Activated B cell treated with CpG ODN at 0.5 μM for 24 hours (primary cell): ENCODE measurements at regions not wholly inside any gene's neighbourhood (a gene's known extent, or its start where the extent isn't known, plus 50 kb on each side); places are given as distances from the start of the nearest gene placed in this dataset.

ENCODE experiments used
- ATAC-seq: fragments of 200-7000 bp; cut with Tn5 transposase; one replicate; pipeline ENCODE4 v1.10.0; 2021; ENCODE audit warnings: low read depth, mild to moderate bottlenecking, moderate library complexity
- CTCF ChIA-PET: fragments of 350-600 bp; sonication (Branson Sonifier 250); formaldehyde crosslinking; loops from one replicate; lab custom pipeline; 2021; ENCODE audit warnings: antibody characterized with exemption; lab: Charles Lee
- POLR2A ChIA-PET: fragments of 350-600 bp; sonication (Branson Sonifier 250); formaldehyde crosslinking; loops from one replicate; lab custom pipeline; 2021; ENCODE audit warnings: antibody characterized with exemption; lab: Charles Lee
- DNase-seq: peaks from one replicate; pipeline ENCODE4 v3.0.0; 2022
- H3K27ac Mint-ChIP-seq: one replicate; pipeline ENCODE4 v1.8.0; 2020; ENCODE audit warnings: mixed read lengths
- H3K27me3 Mint-ChIP-seq: one replicate; pipeline ENCODE4 v1.8.0; 2021; ENCODE audit warnings: mixed read lengths
- H3K36me3 Mint-ChIP-seq: one replicate; pipeline ENCODE4 v1.8.0; 2021; ENCODE audit warnings: low read depth, mixed read lengths
- H3K4me1 Mint-ChIP-seq: one replicate; pipeline ENCODE4 v1.8.0; 2021; ENCODE audit warnings: mixed read lengths
- H3K4me3 Mint-ChIP-seq: one replicate; pipeline ENCODE4 v1.8.0; 2020; ENCODE audit warnings: mild to moderate bottlenecking, mixed read lengths
- H3K9me3 Mint-ChIP-seq: one replicate; pipeline ENCODE4 v1.8.0; 2020; ENCODE audit warnings: mixed read lengths
- CTCF ChIP-seq: fragments of 200-600 bp; IDR thresholded peaks from one replicate; pipeline ENCODE4 v1.8.0; 2022; ENCODE audit warnings: antibody characterized with exemption, mild to moderate bottlenecking
- intact Hi-C: fragments of 100-400 bp; cut with micrococcal nuclease; formaldehyde crosslinking; loops from one replicate; pipeline ENCODE4 v1.15.1; 2024

GRCh38 chr13:103852036-103852435 is 785.8 kb upstream of the SLC10A2 start:
- ATAC-seq (no peak), DNase-seq (no peak)
- ChIA-PET POLR2A (no interaction called here), CTCF (no interaction called here)
- Mint-ChIP-seq H3K27me3 (no peaks in the 10 kb centered on the region), H3K9me3 (peaks cover 7% of the 10 kb centered on the region), H3K27ac (no peak overlapping the region), H3K36me3 (no peaks in the 10 kb centered on the region), H3K4me1 (no peaks in the 10 kb centered on the region), H3K4me3 (no peak overlapping the region)
- no peak for TF ChIP-seq CTCF
- intact Hi-C loops: no loop called here

DNA sequence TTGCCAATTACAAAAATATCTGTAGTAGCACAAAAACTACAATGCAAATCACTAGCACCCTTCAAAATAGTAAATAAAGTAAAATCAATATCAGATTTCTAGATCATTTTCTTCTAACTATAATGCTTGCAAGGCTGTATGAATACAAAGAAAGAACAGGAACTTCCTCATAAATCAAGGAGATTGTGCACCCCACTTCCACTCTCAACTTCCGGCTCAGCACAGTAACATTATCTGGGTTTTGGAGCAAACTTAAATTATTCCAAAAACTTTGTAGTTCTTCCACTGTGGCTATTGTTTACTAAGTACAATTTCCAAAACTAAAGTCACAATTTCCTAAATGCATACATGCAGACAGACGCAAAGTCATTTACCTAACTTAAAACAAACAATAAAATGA is 778.3 kb upstream of the SLC10A2 start:
- intact Hi-C loops: no loop called here
- DNase-seq (no peak), ATAC-seq (no peak)
- POLR2A ChIA-PET: no interaction called here
- Mint-ChIP-seq H3K4me3 (no peak overlapping the region), H3K27me3 (no peaks in the 10 kb centered on the region), H3K4me1 (no peaks in the 10 kb centered on the region), H3K36me3 (no peaks in the 10 kb centered on the region), H3K27ac (no peak overlapping the region), H3K9me3 (peaks cover 5% of the 10 kb centered on the region)
- CTCF ChIA-PET: no interaction called here
- TF ChIP-seq CTCF: no peak

DNA sequence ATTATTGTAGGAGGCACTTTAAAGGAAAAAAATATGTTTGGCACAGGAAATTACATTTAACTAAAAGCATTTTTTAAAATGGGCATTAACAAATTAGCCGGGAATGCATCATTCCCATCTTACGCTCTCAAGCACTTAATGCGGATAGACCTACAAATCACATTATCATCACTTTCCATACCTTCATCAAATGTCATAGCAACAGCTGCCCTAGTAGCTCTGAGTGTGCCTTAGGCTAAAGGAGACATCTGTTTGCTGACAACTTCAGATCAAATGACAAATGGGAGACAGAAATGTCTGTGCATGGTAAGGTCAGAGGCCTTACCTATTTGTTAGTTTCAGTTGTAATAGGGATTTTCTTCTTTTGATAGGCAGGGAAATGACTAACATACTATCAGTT is 773.2 kb upstream of the SLC10A2 start:
- DNase-seq (no peak), ATAC-seq (no peak)
- Mint-ChIP-seq H3K27ac (no peak overlapping the region), H3K36me3 (no peaks in the 10 kb centered on the region), H3K4me3 (no peak overlapping the region), H3K27me3 (no peaks in the 10 kb centered on the region), H3K4me1 (no peaks in the 10 kb centered on the region), H3K9me3 (no peaks in the 10 kb centered on the region)
- TF ChIP-seq CTCF: no peak
- POLR2A ChIA-PET: no interaction called here
- CTCF ChIA-PET: no interaction called here
- intact Hi-C loops: no loop called here

DNA sequence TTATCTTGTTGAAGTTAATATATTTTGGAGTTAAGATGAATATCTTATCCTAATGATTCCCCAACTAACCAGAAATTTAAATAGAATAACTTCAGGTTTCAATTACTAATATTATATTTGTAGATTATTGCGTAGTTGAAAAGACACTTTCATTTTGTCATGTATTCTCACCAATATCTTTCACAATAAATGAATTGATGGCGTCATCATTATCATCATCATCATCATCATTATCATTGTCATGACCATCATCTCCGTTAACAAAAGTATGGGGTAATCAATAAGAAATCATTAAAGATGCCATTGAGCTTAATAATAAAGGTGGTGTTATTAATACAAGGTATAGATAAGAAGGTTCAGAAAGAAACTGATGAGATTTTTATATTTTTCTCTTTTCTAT is 768.8 kb upstream of the SLC10A2 start:
- H3K27ac Mint-ChIP-seq: no peak overlapping the region
- H3K36me3 Mint-ChIP-seq: no peaks in the 10 kb centered on the region
- no peaks in the 10 kb centered on the region for H3K4me1 Mint-ChIP-seq
- peaks cover 6% of the 10 kb centered on the region for H3K9me3 Mint-ChIP-seq
- intact Hi-C loops: no loop called here
- ChIA-PET CTCF (no interaction called here), POLR2A (no interaction called here)
- ATAC-seq: no peak
- TF ChIP-seq CTCF: no peak
- no peak overlapping the region for H3K4me3 Mint-ChIP-seq
- no peaks in the 10 kb centered on the region for H3K27me3 Mint-ChIP-seq
- no peak for DNase-seq

- H3K9me3 Mint-ChIP-seq: peaks cover 6% of the 10 kb centered on the region
- CTCF ChIA-PET: no interaction called here
- no peak for ATAC-seq
- TF ChIP-seq CTCF: no peak
- intact Hi-C loops: no loop called here
- H3K36me3 Mint-ChIP-seq: no peaks in the 10 kb centered on the region
- no peak overlapping the region for H3K4me3 Mint-ChIP-seq
- H3K27me3 Mint-ChIP-seq: no peaks in the 10 kb centered on the region
- DNase-seq: no peak
- POLR2A ChIA-PET: no interaction called here
- H3K4me1 Mint-ChIP-seq: no peaks in the 10 kb centered on the region
- no peak overlapping the region for H3K27ac Mint-ChIP-seq
Observed at GRCh38 chr13:103833294-103833852, 767.2 kb upstream of the SLC10A2 start.
